IMR-90 (cell line): ENCODE measurements at regions not wholly inside any gene's neighbourhood (a gene's known extent, or its start where the extent isn't known, plus 50 kb on each side); places are given as distances from the start of the nearest gene placed in this dataset.

ENCODE experiments used
- ATAC-seq: fragments of 200-7000 bp; cut with Tn5 transposase; 2 replicates; pipeline ENCODE4 v1.9.1; 2020; ENCODE audit warnings: low read depth, mild to moderate bottlenecking, moderate library complexity
- BruUV-seq: library from RNA; stranded (reverse); fragments of 400-500 nt; replicated peaks from 2 replicates; lab custom pipeline; 2021; lab: Mats Ljungman, UMichigan
- CTCF ChIA-PET: fragments of 300-600 bp; formaldehyde crosslinking; extraction: SDS; loops from one replicate; lab custom pipeline; 2021; ENCODE audit warnings: antibody characterized with exemption; lab: Yijun Ruan, JAX
- POLR2A ChIA-PET: fragments of 300-600 bp; sonication (Branson Sonifier 250); formaldehyde crosslinking; loops from one replicate; lab custom pipeline; 2022; ENCODE audit warnings: antibody characterized with exemption; ENCODE audit not compliant: unreplicated experiment; lab: Charles Lee
- DNase-seq: peaks from one replicate; pipeline ENCODE4 v3.0.0; 2013
- H2AFZ ChIP-seq: replicated peaks from 2 replicates; pipeline ENCODE3; 2013; ENCODE audit warnings: low read length, mild to moderate bottlenecking; ENCODE audit not compliant: poor library complexity
- H2AK5ac ChIP-seq: 2 replicates; pipeline ENCODE4 v1.6.1; 2013; ENCODE audit warnings: low read depth, low read length, inconsistent platforms
- H2AK9ac ChIP-seq: replicated peaks from 2 replicates; pipeline ENCODE3; 2013; ENCODE audit warnings: mild to moderate bottlenecking, low read depth, low read length, moderate library complexity; ENCODE audit not compliant: poor library complexity
- H2BK120ac ChIP-seq: 2 replicates; pipeline ENCODE4 v1.6.1; 2013; ENCODE audit warnings: low read depth, low read length, inconsistent platforms
- H2BK15ac ChIP-seq: 3 replicates; pipeline ENCODE4 v1.6.1; 2013; ENCODE audit warnings: low read depth, low read length, inconsistent platforms
- H2BK20ac ChIP-seq: 2 replicates; pipeline ENCODE4 v1.6.1; 2013; ENCODE audit warnings: low read depth, mild to moderate bottlenecking, inconsistent platforms, low read length, moderate library complexity
- H2BK5ac ChIP-seq: 2 replicates; pipeline ENCODE4 v1.6.1; 2013; ENCODE audit warnings: mild to moderate bottlenecking, low read depth, low read length, inconsistent platforms; ENCODE audit not compliant: poor library complexity, severe bottlenecking
- H3K14ac ChIP-seq: replicated peaks from 2 replicates; pipeline ENCODE4 v1.6.1; 2013; ENCODE audit warnings: low read depth, low read length, inconsistent platforms
- H3K18ac ChIP-seq: 2 replicates; pipeline ENCODE4 v1.6.1; 2013; ENCODE audit warnings: low read depth, low read length, control low read depth
- H3K23ac ChIP-seq: 2 replicates; pipeline ENCODE4 v1.6.1; 2013; ENCODE audit warnings: low read depth, low read length, inconsistent platforms
- H3K27ac ChIP-seq: 2 replicates; pipeline ENCODE4 v1.5.1; 2013; ENCODE audit warnings: mild to moderate bottlenecking, control low read depth, low read length; ENCODE audit not compliant: insufficient read depth
- H3K27me3 ChIP-seq: 2 replicates; pipeline ENCODE4 v1.6.1; 2013; ENCODE audit warnings: low read length; ENCODE audit not compliant: control insufficient read depth, insufficient read depth
- H3K36me3 ChIP-seq: 2 replicates; pipeline ENCODE4 v1.6.1; 2013; ENCODE audit warnings: low read length, mixed read lengths; ENCODE audit not compliant: control insufficient read depth, insufficient read depth
- H3K4ac ChIP-seq: 2 replicates; pipeline ENCODE4 v1.6.1; 2013; ENCODE audit warnings: low read depth, low read length, inconsistent platforms
- H3K4me1 ChIP-seq: 2 replicates; pipeline ENCODE4 v1.6.1; 2013; ENCODE audit warnings: low read length, mixed read lengths; ENCODE audit not compliant: control insufficient read depth, insufficient read depth
- H3K4me2 ChIP-seq: 2 replicates; pipeline ENCODE4 v1.6.1; 2013; ENCODE audit warnings: low read depth, mild to moderate bottlenecking, control low read depth, low read length, moderate library complexity
- H3K4me3 ChIP-seq: 2 replicates; pipeline ENCODE4 v1.5.1; 2013; ENCODE audit warnings: low read depth, mild to moderate bottlenecking, control low read depth, low read length, moderate library complexity; ENCODE audit not compliant: insufficient read depth
- H3K56ac ChIP-seq: 2 replicates; pipeline ENCODE4 v1.6.1; 2013; ENCODE audit warnings: low read length, inconsistent platforms; ENCODE audit not compliant: insufficient read depth; ENCODE audit errors: extremely low read depth
- H3K79me1 ChIP-seq, 2 experiments: 2 replicates each; pipeline ENCODE4 v1.6.1; 2013; ENCODE audit warnings: low read length in 2 of 2, inconsistent platforms in 1 of 2, low read depth in 1 of 2
- H3K9ac ChIP-seq: 2 replicates; pipeline ENCODE4 v1.6.1; 2013; ENCODE audit warnings: low read depth, low read length, control low read depth
- H3K9me1 ChIP-seq: 2 replicates; pipeline ENCODE4 v1.6.1; 2013; ENCODE audit warnings: low read length, inconsistent platforms; ENCODE audit not compliant: insufficient read depth
- H3K9me3 ChIP-seq: 2 replicates; pipeline ENCODE4 v1.6.1; 2013; ENCODE audit warnings: low read length; ENCODE audit not compliant: control insufficient read depth, insufficient read depth
- H4K20me1 ChIP-seq: 2 replicates; pipeline ENCODE4 v1.6.1; 2013; ENCODE audit warnings: low read length, inconsistent platforms; ENCODE audit not compliant: insufficient read depth
- H4K5ac ChIP-seq: 2 replicates; pipeline ENCODE4 v1.6.1; 2013; ENCODE audit warnings: mild to moderate bottlenecking, low read depth, low read length, control low read depth
- H4K8ac ChIP-seq, 2 experiments: 2 replicates each; pipeline ENCODE4 v1.6.1; 2013; ENCODE audit warnings: low read depth in 2 of 2, low read length in 2 of 2, control low read depth in 1 of 2, inconsistent platforms in 1 of 2
- H4K91ac ChIP-seq: 2 replicates; pipeline ENCODE4 v1.6.1; 2013; ENCODE audit warnings: low read depth, low read length, inconsistent platforms; ENCODE audit not compliant: insufficient read depth
- FOS ChIP-seq: fragments of 150-350 bp; IDR thresholded peaks from 2 replicates; pipeline ENCODE4 v1.6.1; 2016; ENCODE audit warnings: low read depth, low read length
- dilution Hi-C: fragments of 300-500 bp; cut with HindIII; formaldehyde crosslinking; loops from one replicate; pipeline ENCODE4 v1.14.3; 2018; ENCODE audit warnings: low sequenced_read_pairs; ENCODE audit not compliant: unreplicated experiment
- in situ Hi-C: fragments of 300-500 bp; cut with MboI; formaldehyde crosslinking; loops from 3 replicates; pipeline ENCODE4 v1.14.3; 2019; ENCODE audit warnings: low sequenced_read_pairs, inconsistent platforms, mixed read lengths
- intact Hi-C: fragments of 100-400 bp; cut with micrococcal nuclease; formaldehyde crosslinking; loops from 2 replicates; pipeline ENCODE4 v1.10.0; 2022

DNA sequence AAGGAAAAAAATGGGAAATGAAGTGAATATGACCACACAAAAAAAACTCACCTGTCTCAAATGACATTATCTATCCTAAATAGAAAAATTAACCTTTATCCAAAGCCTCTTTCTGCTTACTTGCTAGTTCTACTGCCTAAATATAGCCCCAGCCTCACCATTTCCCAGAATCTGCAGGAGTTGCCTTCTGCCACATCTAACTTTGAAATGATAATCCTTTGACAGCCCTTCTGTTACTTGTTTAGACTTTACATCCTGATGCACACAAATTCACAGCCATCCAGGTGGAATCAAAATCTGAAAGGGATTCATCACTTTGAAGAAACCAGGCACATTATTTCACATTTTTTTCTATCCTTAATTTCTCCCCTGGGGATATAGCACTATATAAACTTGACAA is 1356.2 kb upstream of the NXPH2 start:
- Histone ChIP-seq H2BK120ac (no peak overlapping the region), H2AK9ac (no peak overlapping the region), H3K9me1 (no peaks in the 10 kb centered on the region), H3K4ac (no peak overlapping the region), H2AFZ (no peak overlapping the region), H3K4me3 (no peak overlapping the region), H3K36me3 (no peaks in the 10 kb centered on the region), H3K79me1 (no peaks in the 10 kb centered on the region), H3K4me1 (no peaks in the 10 kb centered on the region), H3K14ac (no peak overlapping the region), H3K4me2 (no peak overlapping the region), H2BK15ac (no peak overlapping the region), H2BK5ac (no peak overlapping the region), H4K91ac (no peak overlapping the region), H3K18ac (no peak overlapping the region), H3K27ac (no peak overlapping the region), H3K56ac (no peak overlapping the region), H4K8ac (no peak overlapping the region), H4K5ac (no peak overlapping the region), H3K9ac (no peak overlapping the region), H3K23ac (no peak overlapping the region), H2AK5ac (no peak overlapping the region), H4K20me1 (no peaks in the 10 kb centered on the region), H3K27me3 (no peaks in the 10 kb centered on the region), H2BK20ac (no peak overlapping the region), H3K9me3 (peaks cover 2% of the 10 kb centered on the region)
- CTCF ChIA-PET, result no interaction called here
- intact Hi-C loops (no loop called here), in situ Hi-C loops (no loop called here), dilution Hi-C loops (no loop called here)
- no peak for TF ChIP-seq FOS
- POLR2A ChIA-PET, result no interaction called here
- no peak for DNase-seq
- no TSS peak for BruUV-seq
- ATAC-seq, result no peak
